HCT116 (cell line): ENCODE measurements at regions not wholly inside any gene's neighbourhood (a gene's known extent, or its start where the extent isn't known, plus 50 kb on each side); places are given as distances from the start of the nearest gene placed in this dataset.

Source experiments
- ATAC-seq: fragments of 200-7000 bp; cut with Tn5 transposase; 2 replicates; pipeline ENCODE4 v1.9.1; 2020; ENCODE audit warnings: mild to moderate bottlenecking, moderate library complexity
- BruUV-seq: library from RNA; stranded (reverse); fragments of 400-500 nt; replicated peaks from 2 replicates; lab custom pipeline; 2021; lab: Mats Ljungman, UMichigan
- CTCF ChIA-PET: fragments of 300-600 bp; sonication (Branson Sonifier 250); formaldehyde crosslinking; loops from one replicate; lab custom pipeline; 2021; ENCODE audit warnings: antibody characterized with exemption; lab: Charles Lee
- POLR2A ChIA-PET: fragments of 300-600, 350-600 bp; sonication (Branson Sonifier 250); formaldehyde crosslinking; loops from one replicate; lab custom pipeline; 2021; ENCODE audit warnings: antibody characterized with exemption; lab: Charles Lee
- RAD21 ChIA-PET, 2 experiments: fragments of 300-600 bp; sonication (Branson Sonifier 250); formaldehyde crosslinking; loops; one replicate each; lab custom pipeline; 2023; ENCODE audit warnings: low total read pairs in 2 of 2; ENCODE audit not compliant: uncharacterized antibody in 2 of 2, unreplicated experiment in 2 of 2, low non-redundant PET in 1 of 2; lab: Charles Lee
- DNase-seq: peaks from one replicate; pipeline ENCODE4 v3.0.0-alpha.2; 2010; ENCODE audit warnings: low read depth, low spot score
- H2AFZ ChIP-seq: fragments of 200-600 bp; shearing (Covaris generic), sonication (generic); 2 replicates; pipeline ENCODE4 v1.6.1; 2017; ENCODE audit warnings: low read depth, mixed run types, mixed read lengths, antibody characterized with exemption, low read length; ENCODE audit not compliant: poor library complexity, severe bottlenecking
- H3K27ac ChIP-seq: 2 replicates; pipeline ENCODE4 v1.5.1; 2012; ENCODE audit warnings: low read depth, low read length
- H3K27me3 ChIP-seq: fragments of 200-600 bp; sonication (generic); 2 replicates; pipeline ENCODE4 v1.6.1; 2016; ENCODE audit warnings: mixed run types, low read length, mixed read lengths; ENCODE audit not compliant: insufficient read depth
- H3K36me3 ChIP-seq, 2 experiments: fragments of 200-500 bp in 1 of 2; fragments of 200-600 bp in 1 of 2; sonication (Bioruptor generic) in 1 of 2; sonication (generic) in 1 of 2; 2 replicates each; pipeline versions ENCODE4 v1.5.1 to v1.6.1; 2014 to 2016; ENCODE audit warnings: low read length in 2 of 2, inconsistent platforms in 1 of 2, mixed read lengths in 1 of 2, mixed run types in 1 of 2; ENCODE audit not compliant: insufficient read depth in 2 of 2, control insufficient read depth in 1 of 2
- H3K4me1 ChIP-seq, 2 experiments: fragments of 200-600 bp in 1 of 2; sonication (generic) in 1 of 2; 2 replicates each; pipeline versions ENCODE4 v1.5.1 to v1.6.1; 2012 to 2017; ENCODE audit warnings: low read length in 2 of 2, inconsistent platforms in 1 of 2, mild to moderate bottlenecking in 1 of 2, mixed read lengths in 1 of 2, mixed run types in 1 of 2, moderate library complexity in 1 of 2; ENCODE audit not compliant: insufficient read depth in 2 of 2, control insufficient read depth in 1 of 2
- H3K4me2 ChIP-seq: fragments of 200-600 bp; sonication (generic); 2 replicates; pipeline ENCODE4 v1.6.1; 2017; ENCODE audit warnings: mixed run types, low read length, mixed read lengths
- H3K4me3 ChIP-seq, 2 experiments: fragments of 200-600 bp in 1 of 2; sonication (generic) in 1 of 2; replicated peaks in 1 of 2; 2 replicates each; pipeline ENCODE4 v1.5.1; 2011 to 2016; ENCODE audit warnings: low read length in 2 of 2, control low read depth in 1 of 2, low read depth in 1 of 2, mild to moderate bottlenecking in 1 of 2, mixed read lengths in 1 of 2, mixed run types in 1 of 2
- H3K79me2 ChIP-seq: fragments of 200-600 bp; sonication (generic); 2 replicates; pipeline ENCODE4 v1.6.1; 2017; ENCODE audit warnings: mild to moderate bottlenecking, mixed run types, low read length, moderate library complexity, mixed read lengths; ENCODE audit not compliant: insufficient read depth
- H3K9ac ChIP-seq: fragments of 200-600 bp; sonication (generic); 2 replicates; pipeline ENCODE4 v1.6.1; 2016; ENCODE audit warnings: low read length, mixed read lengths
- H3K9me2 ChIP-seq: fragments of 200-600 bp; sonication (generic), shearing (Covaris generic); 2 replicates; pipeline ENCODE4 v1.6.1; 2017; ENCODE audit warnings: mixed run types, mild to moderate bottlenecking, moderate library complexity; ENCODE audit not compliant: insufficient read depth
- H3K9me3 ChIP-seq, 2 experiments: fragments of 200-500 bp in 1 of 2; fragments of 200-600 bp in 1 of 2; sonication (Bioruptor generic) in 1 of 2; sonication (generic) in 1 of 2; 2 replicates each; pipeline ENCODE4 v1.6.1; 2014 to 2017; ENCODE audit warnings: low read length in 2 of 2, mixed read lengths in 2 of 2, inconsistent platforms in 1 of 2, low read depth in 1 of 2, mild to moderate bottlenecking in 1 of 2, mixed run types in 1 of 2, moderate library complexity in 1 of 2; ENCODE audit not compliant: control insufficient read depth in 1 of 2, insufficient read depth in 1 of 2
- H4K20me1 ChIP-seq: fragments of 200-600 bp; sonication (generic), shearing (Covaris generic); 2 replicates; pipeline ENCODE4 v1.6.1; 2017; ENCODE audit warnings: mixed run types, mild to moderate bottlenecking, moderate library complexity; ENCODE audit not compliant: insufficient read depth
- CBX3 ChIP-seq: IDR thresholded peaks from 2 replicates; pipeline ENCODE4 v1.6.1; 2012; ENCODE audit warnings: low read depth
- CEBPB ChIP-seq: IDR thresholded peaks from 2 replicates; pipeline ENCODE4 v1.6.1; 2012; ENCODE audit warnings: low read depth
- ELF1 ChIP-seq: IDR thresholded peaks from 2 replicates; pipeline ENCODE4 v1.6.1; 2012; ENCODE audit warnings: low read depth, borderline replicate concordance
- EZH2 ChIP-seq: fragments of 200-600 bp; sonication (generic); IDR thresholded peaks from 2 replicates; pipeline ENCODE4 v1.6.1; 2017; ENCODE audit warnings: antibody characterized with exemption, mixed run types
- EZH2phosphoT487 ChIP-seq: fragments of 200-600 bp; IDR thresholded peaks from 2 replicates; pipeline ENCODE4 v1.6.1; 2018; ENCODE audit warnings: antibody characterized with exemption, borderline replicate concordance
- FOSL1 ChIP-seq: IDR thresholded peaks from 2 replicates; pipeline ENCODE4 v1.6.1; 2012; ENCODE audit warnings: low read depth
- JUND ChIP-seq: IDR thresholded peaks from 2 replicates; pipeline ENCODE4 v1.6.1; 2012
- POLR2A ChIP-seq: IDR thresholded peaks from 2 replicates; pipeline ENCODE4 v1.7.0; 2011; ENCODE audit warnings: borderline replicate concordance; ENCODE audit not compliant: insufficient read depth, insufficient read length; ENCODE audit errors: extremely low read depth
- RAD21 ChIP-seq: IDR thresholded peaks from 2 replicates; pipeline ENCODE4 v1.6.1; 2012; ENCODE audit warnings: low read depth, mild to moderate bottlenecking
- SIN3A ChIP-seq: IDR thresholded peaks from 2 replicates; pipeline ENCODE4 v1.6.1; 2012; ENCODE audit warnings: low read depth
- SP1 ChIP-seq: IDR thresholded peaks from 2 replicates; pipeline ENCODE4 v1.6.1; 2012; ENCODE audit warnings: low read depth
- SRF ChIP-seq: IDR thresholded peaks from 2 replicates; pipeline ENCODE4 v1.6.1; 2012; ENCODE audit warnings: low read depth
- TCF7L2 ChIP-seq: IDR thresholded peaks from 2 replicates; pipeline ENCODE4 v1.7.0; 2011; ENCODE audit warnings: borderline replicate concordance, inconsistent platforms; ENCODE audit not compliant: insufficient read depth, insufficient read length; ENCODE audit errors: extremely low read depth
- YY1 ChIP-seq: IDR thresholded peaks from 2 replicates; pipeline ENCODE4 v1.6.1; 2011; ENCODE audit warnings: low read length, low read depth, moderate library complexity, mild to moderate bottlenecking; ENCODE audit not compliant: insufficient replicate concordance; ENCODE audit errors: extremely low read depth
- ZFX ChIP-seq: fragments of 450-650 bp; IDR thresholded peaks from 2 replicates; pipeline ENCODE4 v1.6.1; 2017
- intact Hi-C: fragments of 100-400 bp; cut with micrococcal nuclease; formaldehyde crosslinking; loops from 2 replicates; pipeline ENCODE4 v1.10.0; 2022
- TF ChIP-seq, protein P1 (sequence below): IDR thresholded peaks from 2 replicates; pipeline ENCODE4 v1.6.1; 2012; ENCODE audit warnings: low read depth
- TF ChIP-seq, protein P2 (sequence below): IDR thresholded peaks from 2 replicates; pipeline ENCODE4 v1.6.1; 2012
- TF ChIP-seq, protein P3 (sequence below), 3 experiments: fragments of 200-600 bp in 1 of 3; sonication (generic) in 1 of 3; IDR thresholded peaks in 2 of 3; conservative IDR thresholded peaks in 1 of 3; 2 replicates each; pipeline ENCODE4 v1.5.1; 2012 to 2017; ENCODE audit warnings: low read depth in 2 of 3, low read length in 2 of 3, antibody characterized with exemption in 1 of 3, borderline replicate concordance in 1 of 3, control low read depth in 1 of 3, mild to moderate bottlenecking in 1 of 3, mixed read lengths in 1 of 3, mixed run types in 1 of 3, moderate library complexity in 1 of 3; ENCODE audit not compliant: insufficient read depth in 1 of 3
- TF ChIP-seq, protein P4 (sequence below): IDR thresholded peaks from 2 replicates; pipeline ENCODE4 v1.6.1; 2011; ENCODE audit warnings: mild to moderate bottlenecking, low read length, moderate library complexity; ENCODE audit not compliant: insufficient replicate concordance; ENCODE audit errors: extremely low read depth
- TF ChIP-seq, protein P5 (sequence below): IDR thresholded peaks from 2 replicates; pipeline ENCODE4 v1.6.1; 2012

DNA sequence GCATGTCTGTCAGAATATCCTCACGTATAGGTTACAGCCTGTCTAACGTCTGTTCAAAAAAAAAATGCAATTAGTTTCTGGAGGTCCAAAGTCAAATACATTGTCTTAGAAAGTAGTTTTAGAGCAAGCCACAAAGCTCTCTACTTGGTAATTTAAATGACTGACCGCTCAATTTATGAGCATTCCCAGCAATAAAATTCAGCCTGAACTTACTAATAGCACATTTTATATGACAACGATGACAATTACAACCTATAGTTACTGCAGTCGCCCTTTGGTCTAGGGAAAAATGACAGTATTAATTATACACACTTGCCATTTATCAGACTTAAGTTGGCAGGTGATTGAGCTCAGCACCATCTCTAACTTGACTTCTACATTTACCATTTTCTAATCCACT, 425.8 kb upstream of the STEAP1 start:
- Histone ChIP-seq H3K79me2 (no peaks in the 10 kb centered on the region), H3K9me2 (no peaks in the 10 kb centered on the region), H3K27me3 (no peaks in the 10 kb centered on the region), H3K4me1 (no peaks in the 10 kb centered on the region), H3K36me3 (no peaks in the 10 kb centered on the region), H3K27ac (no peak overlapping the region), H4K20me1 (no peaks in the 10 kb centered on the region), H3K4me3 (no peak overlapping the region), H3K4me2 (no peak overlapping the region), H3K9ac (no peak overlapping the region), H2AFZ (no peak overlapping the region), H3K9me3 (no peaks in the 10 kb centered on the region)
- intact Hi-C loops: no loop called here
- POLR2A ChIA-PET: no interaction called here
- BruUV-seq: no TSS peak
- DNase-seq: no peak
- TF ChIP-seq TCF7L2 (no peak), FOSL1 (no peak), SP1 (no peak), ELF1 (no peak), EZH2 (no peak), ZFX (no peak), RAD21 (no peak), POLR2A (no peak), SIN3A (no peak), JUND (no peak), SRF (no peak), EZH2phosphoT487 (no peak), CEBPB (no peak), CBX3 (no peak), YY1 (no peak)
- TF ChIP-seq, protein P1, sequence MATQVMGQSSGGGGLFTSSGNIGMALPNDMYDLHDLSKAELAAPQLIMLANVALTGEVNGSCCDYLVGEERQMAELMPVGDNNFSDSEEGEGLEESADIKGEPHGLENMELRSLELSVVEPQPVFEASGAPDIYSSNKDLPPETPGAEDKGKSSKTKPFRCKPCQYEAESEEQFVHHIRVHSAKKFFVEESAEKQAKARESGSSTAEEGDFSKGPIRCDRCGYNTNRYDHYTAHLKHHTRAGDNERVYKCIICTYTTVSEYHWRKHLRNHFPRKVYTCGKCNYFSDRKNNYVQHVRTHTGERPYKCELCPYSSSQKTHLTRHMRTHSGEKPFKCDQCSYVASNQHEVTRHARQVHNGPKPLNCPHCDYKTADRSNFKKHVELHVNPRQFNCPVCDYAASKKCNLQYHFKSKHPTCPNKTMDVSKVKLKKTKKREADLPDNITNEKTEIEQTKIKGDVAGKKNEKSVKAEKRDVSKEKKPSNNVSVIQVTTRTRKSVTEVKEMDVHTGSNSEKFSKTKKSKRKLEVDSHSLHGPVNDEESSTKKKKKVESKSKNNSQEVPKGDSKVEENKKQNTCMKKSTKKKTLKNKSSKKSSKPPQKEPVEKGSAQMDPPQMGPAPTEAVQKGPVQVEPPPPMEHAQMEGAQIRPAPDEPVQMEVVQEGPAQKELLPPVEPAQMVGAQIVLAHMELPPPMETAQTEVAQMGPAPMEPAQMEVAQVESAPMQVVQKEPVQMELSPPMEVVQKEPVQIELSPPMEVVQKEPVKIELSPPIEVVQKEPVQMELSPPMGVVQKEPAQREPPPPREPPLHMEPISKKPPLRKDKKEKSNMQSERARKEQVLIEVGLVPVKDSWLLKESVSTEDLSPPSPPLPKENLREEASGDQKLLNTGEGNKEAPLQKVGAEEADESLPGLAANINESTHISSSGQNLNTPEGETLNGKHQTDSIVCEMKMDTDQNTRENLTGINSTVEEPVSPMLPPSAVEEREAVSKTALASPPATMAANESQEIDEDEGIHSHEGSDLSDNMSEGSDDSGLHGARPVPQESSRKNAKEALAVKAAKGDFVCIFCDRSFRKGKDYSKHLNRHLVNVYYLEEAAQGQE: no peak
- TF ChIP-seq, protein P2, sequence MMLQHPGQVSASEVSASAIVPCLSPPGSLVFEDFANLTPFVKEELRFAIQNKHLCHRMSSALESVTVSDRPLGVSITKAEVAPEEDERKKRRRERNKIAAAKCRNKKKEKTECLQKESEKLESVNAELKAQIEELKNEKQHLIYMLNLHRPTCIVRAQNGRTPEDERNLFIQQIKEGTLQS: no peak
- TF ChIP-seq, protein P3, sequence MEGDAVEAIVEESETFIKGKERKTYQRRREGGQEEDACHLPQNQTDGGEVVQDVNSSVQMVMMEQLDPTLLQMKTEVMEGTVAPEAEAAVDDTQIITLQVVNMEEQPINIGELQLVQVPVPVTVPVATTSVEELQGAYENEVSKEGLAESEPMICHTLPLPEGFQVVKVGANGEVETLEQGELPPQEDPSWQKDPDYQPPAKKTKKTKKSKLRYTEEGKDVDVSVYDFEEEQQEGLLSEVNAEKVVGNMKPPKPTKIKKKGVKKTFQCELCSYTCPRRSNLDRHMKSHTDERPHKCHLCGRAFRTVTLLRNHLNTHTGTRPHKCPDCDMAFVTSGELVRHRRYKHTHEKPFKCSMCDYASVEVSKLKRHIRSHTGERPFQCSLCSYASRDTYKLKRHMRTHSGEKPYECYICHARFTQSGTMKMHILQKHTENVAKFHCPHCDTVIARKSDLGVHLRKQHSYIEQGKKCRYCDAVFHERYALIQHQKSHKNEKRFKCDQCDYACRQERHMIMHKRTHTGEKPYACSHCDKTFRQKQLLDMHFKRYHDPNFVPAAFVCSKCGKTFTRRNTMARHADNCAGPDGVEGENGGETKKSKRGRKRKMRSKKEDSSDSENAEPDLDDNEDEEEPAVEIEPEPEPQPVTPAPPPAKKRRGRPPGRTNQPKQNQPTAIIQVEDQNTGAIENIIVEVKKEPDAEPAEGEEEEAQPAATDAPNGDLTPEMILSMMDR (IDR thresholded peaks at IDR 0.05 in 2 of 3, conservative IDR thresholded peaks at IDR 0.05 in 1 of 3; ENCODE audit: borderline replicate concordance in 1 of 3, insufficient read depth in 1 of 3, low read depth in 2 of 3, low read length in 2 of 3): no peak
- TF ChIP-seq, protein P4, sequence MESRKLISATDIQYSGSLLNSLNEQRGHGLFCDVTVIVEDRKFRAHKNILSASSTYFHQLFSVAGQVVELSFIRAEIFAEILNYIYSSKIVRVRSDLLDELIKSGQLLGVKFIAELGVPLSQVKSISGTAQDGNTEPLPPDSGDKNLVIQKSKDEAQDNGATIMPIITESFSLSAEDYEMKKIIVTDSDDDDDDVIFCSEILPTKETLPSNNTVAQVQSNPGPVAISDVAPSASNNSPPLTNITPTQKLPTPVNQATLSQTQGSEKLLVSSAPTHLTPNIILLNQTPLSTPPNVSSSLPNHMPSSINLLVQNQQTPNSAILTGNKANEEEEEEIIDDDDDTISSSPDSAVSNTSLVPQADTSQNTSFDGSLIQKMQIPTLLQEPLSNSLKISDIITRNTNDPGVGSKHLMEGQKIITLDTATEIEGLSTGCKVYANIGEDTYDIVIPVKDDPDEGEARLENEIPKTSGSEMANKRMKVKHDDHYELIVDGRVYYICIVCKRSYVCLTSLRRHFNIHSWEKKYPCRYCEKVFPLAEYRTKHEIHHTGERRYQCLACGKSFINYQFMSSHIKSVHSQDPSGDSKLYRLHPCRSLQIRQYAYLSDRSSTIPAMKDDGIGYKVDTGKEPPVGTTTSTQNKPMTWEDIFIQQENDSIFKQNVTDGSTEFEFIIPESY: no peak
- TF ChIP-seq, protein P5, sequence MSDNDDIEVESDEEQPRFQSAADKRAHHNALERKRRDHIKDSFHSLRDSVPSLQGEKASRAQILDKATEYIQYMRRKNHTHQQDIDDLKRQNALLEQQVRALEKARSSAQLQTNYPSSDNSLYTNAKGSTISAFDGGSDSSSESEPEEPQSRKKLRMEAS: no peak
- no peak for ATAC-seq
- CTCF ChIA-PET: no interaction called here
- RAD21 ChIA-PET: no interaction called here
